HG03521 (cell line): ENCODE measurements at regions not wholly inside any gene's neighbourhood (a gene's known extent, or its start where the extent isn't known, plus 50 kb on each side); places are given as distances from the start of the nearest gene placed in this dataset.

Experiments
- ATAC-seq: cut with Tn5 transposase; IDR thresholded peaks from one replicate; pipeline ENCODE4 v1.9.1; 2021; ENCODE audit warnings: mild to moderate bottlenecking, moderate library complexity; ENCODE audit not compliant: unreplicated experiment

DNA sequence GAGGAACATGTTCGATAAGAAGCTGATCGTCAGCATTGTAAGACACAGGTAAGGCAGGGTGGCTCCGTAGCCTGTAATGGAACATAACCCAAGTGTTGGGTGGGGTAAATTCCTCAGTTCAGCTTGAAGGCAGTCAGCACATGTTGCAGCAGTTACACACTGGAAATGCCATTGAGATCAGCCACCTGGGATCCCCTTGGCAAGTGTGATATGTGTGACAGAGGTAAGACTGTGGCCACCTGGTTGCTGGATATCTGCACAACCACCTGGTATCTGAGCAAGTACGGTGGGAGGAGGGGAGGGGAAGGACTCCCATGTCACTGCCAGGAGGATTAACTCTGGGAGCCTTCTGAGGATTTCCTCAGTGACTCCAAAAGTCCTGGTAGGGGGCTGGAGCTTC lies 158.0 kb upstream of the CAND1 start:
- no peak for ATAC-seq

DNA sequence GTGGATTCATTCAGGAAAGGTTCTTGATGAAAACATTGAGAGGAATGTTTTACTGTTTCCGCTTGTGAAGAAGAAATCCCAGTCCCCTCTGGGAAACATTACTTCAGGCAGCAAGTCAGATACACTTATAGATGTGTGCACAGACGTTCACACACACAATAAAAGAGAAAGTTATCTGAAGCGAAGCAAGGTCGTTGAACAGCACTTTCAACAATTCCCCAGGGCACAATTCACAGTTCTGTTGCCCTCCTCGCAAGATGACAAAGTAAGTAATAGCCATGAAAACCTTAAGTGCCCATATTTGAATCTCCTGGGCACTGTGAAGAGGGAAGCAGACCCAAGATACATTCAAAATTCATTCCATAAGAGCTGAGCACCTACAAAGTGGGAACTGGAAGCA lies 156.6 kb upstream of the CAND1 start:
- ATAC-seq = no peak

DNA sequence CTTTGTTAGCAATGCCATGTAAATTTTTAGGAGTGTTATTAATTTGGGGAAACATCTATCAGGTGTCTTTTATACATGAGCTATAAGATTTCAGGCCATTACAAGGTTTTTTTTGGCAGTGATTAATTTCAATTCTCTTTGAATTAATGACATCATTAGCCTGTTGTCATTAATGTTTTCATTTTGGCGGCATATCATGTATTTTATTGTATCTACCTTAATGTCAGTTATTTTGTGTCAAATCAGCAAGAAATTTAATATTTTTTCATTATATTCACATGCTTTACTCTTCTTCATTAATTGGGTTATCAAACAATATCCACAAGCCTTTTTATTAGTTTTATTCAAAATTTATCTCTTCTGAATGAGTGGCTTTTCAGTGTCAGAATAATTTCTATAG lies 153.0 kb upstream of the CAND1 start:
- ATAC-seq = no peak

DNA sequence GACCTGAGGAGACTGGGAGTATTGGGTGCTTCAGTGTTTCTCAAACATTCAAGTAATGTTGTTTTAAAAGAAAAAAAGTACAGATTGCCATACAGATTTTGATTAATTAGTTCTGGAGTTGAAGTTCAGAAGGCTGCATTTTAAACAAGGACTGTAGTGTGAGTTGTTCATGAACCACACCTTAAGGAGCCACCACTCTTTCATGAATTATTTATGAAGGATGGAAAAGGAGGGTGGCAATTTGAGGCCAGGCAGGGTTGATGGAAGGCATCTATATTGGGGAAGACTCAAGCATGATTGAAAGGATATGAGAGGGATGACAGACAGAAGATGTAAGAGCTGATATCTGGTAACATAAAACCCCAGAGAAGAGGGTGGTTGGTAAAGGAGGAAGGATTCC lies 146.6 kb upstream of the CAND1 start:
- ATAC-seq = no peak

GRCh38 chr12:67137256-67137655 lies 131.9 kb upstream of the CAND1 start:
- no peak for ATAC-seq

DNA sequence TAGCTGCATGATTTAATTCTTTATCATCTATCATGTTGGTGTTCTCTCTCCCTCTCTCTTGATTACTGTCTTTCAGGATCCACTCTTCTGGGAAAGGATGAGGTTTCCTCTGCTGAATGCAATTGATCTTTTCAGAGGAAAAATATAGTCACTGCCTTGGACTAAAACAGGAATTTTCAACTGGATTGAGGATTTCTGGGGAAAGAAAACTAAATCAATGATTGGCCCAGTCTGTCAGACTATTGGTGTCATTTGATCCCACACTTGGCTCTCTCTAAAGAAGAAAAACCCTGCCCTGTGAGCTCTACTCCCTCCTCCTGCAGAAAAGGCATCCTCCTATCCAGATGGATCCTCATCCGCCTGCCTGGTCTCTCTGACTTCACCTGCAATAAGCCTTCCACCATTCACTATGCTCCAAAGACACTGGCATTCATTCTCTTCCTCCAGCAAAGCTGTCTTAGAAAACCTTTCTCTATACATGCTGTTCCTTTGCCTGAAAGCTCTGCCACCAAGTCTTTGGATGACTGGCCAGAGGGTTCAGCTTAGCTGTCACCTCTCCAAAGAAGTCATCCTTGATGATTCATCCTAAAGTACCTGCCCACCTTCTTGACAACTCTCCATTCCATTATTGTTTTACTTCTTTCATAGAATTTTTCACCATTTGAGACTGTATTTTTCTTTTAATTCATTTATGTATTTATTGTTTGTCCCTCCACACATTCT lies 127.7 kb upstream of the CAND1 start:
- ATAC-seq = no peak

DNA sequence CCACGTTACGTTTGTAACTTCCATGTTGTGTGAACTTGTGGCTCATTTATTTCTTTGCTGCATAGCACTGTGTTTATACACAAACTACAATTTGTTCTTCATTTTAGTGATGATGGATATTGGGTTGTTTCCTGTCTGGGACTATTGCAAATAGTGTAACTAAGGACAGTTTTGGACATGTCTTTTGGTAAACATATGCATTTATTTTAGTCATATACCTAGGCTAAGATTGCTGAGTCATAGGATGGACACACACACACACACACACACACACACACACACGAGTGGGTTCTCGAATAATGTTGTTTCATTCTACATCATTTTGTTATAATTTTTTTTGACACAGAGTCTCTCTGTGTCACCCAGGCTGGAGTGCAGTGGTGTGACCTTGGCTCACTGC lies 123.5 kb upstream of the CAND1 start:
- ATAC-seq = no peak

- no peak for ATAC-seq
Observed at GRCh38 chr12:67147030-67147429, 122.1 kb upstream of the CAND1 start.

DNA sequence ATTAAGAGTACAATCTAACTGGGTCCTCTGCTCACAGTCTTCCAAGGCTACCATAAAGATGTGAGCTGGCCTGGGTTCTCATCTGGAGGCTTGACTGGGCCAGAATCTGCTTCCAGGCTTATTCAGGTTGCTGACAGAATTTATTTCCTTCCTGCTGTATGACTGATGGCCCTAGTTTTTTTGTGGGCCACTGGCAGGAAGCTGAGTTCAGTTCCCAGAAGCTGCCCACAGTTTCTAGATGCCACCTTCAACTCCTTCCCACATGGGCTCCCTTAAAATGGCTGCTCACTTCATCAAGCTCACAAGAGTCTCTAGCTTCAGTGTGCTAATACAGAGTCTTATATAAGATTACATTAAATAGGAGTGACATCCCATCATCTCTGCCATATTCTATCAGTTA lies 121.7 kb upstream of the CAND1 start:
- no peak for ATAC-seq

DNA sequence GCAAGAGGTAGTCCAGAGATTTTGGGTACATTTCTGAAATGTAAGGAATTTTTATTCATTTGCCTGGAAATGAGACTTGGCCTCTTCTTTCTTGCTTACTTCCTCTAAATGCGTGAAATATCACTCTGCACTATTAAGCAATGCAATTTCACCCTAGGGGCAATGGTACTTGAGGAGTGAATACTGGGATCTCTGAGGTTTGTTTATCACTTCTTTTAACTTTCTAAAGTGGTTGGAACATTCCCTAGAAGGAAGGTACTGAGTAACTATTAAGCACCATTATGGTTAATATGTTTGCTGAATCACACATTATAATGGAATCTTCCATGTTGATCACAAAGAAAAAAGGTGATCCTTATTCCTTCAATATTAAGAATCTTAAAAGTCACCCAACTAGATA lies 120.9 kb upstream of the CAND1 start:
- ATAC-seq = no peak

GRCh38 chr12:67151886-67152285 lies 117.3 kb upstream of the CAND1 start:
- ATAC-seq = no peak

GRCh38 chr12:67152451-67152850 lies 116.7 kb upstream of the CAND1 start:
- ATAC-seq = no peak

DNA sequence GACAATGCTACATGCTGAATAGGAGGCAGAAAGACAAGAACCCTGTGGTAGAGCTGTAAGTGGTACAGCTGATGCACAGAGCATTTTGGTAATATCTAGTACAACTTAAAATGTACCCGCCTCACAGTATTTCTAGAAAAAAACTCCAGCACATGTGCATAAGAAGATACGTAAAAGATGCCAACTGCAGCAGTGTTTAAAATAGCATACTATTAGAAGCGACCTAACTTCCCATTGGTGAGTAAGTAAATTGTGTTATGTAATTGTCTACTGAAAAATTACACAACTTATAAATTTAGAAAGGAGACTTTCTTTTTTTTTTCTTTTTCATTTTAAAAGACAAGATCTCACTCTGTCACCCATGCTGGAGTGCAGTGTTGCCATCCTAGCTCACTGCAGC lies 114.3 kb upstream of the CAND1 start:
- ATAC-seq = no peak

DNA sequence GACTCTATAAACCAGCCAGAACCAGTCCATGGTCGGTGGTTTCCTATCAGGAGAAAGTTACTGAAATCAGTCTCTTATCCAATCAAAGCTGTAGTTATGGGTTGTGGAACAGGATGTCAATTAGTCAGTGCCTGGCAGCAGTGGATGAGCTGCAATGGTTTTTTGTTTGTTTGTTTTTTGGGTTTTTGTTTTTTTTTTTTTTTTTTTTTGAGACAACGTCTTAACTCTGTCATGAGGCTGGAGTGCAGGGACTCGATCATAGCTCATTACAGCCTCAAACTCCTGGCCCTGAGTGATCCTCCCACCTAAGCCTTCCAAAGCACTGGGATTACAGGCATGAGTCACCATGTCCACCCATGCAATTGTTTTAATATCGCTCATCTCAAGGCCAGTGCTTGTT lies 113.3 kb upstream of the CAND1 start:
- ATAC-seq = no peak

DNA sequence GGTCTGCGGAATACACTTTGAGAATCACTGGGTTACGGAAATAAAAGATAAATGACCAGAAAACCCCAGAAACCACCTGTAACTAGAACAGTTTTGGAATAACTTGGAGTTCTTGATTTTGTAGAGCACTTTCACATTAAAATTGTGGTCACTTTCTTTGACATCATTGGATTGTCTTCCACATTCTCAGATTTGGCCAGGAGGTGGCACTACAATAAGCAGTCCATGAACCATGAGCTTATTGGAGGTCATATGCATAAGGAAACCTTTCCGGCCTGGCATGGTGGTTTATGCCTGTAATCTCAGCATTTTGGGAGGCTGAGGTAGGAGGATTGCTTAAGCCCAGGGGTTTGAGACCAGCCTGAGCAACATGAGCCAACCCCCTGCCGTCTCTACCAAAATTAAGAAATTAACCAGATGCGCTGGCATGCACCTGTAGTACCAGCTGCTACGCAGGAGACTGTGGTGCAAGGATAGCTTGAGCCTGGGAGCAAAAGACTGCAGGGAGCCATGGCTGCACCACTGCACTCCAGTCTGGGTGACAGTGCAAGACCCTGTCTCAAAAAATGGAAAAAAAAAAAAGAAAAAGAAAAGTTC lies 107.7 kb upstream of the CAND1 start:
- ATAC-seq = peak; percentile 74

- ATAC-seq = no peak
Observed at GRCh38 chr12:67173258-67173657, 95.9 kb upstream of the CAND1 start.

DNA sequence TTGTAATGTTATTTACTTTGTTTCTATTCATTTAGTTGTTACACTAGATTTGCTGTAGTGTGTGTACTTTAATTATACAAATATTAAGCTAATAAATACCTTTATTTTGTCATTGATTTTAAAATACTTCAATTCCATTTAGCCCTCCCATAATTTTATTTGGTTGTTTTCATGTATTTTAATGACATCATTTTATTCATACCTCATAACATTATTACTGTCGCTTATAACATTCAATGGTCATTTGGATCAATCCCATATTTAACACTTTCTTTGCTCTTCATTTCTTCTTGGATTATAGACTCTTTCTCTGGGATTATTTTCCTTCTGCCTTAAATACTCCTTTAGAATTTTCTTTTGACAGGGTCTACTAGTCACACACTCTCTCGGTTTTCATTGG lies 86.6 kb upstream of the CAND1 start:
- no peak for ATAC-seq

DNA sequence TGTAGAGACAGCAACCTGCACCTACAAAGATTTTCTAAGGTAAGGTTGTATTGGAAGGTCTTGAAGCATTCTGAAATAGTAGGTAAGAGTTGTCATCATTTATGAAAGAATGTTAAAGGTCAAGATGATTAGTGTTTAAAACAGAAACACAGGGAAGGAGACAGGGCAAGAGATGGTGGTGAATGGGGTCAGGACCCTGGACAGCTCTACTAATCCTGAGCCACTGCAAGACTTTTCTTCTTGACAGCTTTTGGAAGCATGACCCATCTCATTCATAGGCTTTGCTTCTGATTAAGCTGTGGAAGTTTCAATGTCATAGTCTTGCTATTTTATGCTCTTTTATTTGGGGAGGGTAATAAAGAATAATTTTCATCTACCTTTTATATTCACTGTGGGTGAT lies 75.5 kb upstream of the CAND1 start:
- ATAC-seq = no peak

- ATAC-seq = no peak
Observed at GRCh38 chr12:67200386-67200785, 68.8 kb upstream of the CAND1 start.

DNA sequence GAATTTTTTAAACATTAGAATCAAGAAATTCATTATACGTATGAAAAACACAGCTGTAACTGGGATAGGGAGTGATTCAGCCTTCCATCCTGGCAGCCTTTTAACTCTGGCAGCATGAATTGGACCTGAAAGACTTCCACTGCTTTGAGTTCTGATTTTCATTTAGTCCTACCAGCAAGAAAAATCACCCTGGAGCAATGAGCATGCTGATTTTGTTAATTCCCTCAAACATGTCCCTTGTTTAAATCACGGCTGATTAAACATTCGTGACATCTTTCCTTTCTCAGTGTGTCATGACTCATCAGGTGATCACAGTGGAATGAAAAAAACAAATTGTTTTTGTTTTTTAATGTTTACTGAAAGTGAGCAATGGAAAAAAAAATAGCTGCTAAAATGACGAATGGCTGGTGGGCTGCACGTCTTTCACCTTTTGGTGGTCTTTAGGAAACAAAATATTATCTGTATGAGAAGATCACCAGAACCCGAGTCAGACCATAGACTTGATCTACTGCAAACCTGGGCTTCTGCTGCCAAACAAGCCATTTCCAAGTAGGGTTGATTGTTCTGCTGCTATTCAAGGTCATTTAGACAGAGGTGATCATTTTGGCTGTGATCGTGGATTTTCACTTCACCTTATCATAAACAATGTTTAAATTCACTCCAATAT lies 67.0 kb upstream of the CAND1 start:
- no peak for ATAC-seq

- ATAC-seq = peak; percentile 59
Observed at GRCh38 chr12:67202678-67203012, 66.5 kb upstream of the CAND1 start.

- ATAC-seq = no peak
Observed at GRCh38 chr12:67208281-67209067, 60.7 kb upstream of the CAND1 start.
